Upper lobe of right lung (tissue), 1 donor: ENCODE measurements at regions not wholly inside any gene's neighbourhood (a gene's known extent, or its start where the extent isn't known, plus 50 kb on each side); places are given as distances from the start of the nearest gene placed in this dataset.
"Not testable (repeated sequence)": the region's sequence is repeated elsewhere in the genome, so short reads cannot be mapped to it uniquely, and the experiment has no call there.

Source experiments
- ATAC-seq: fragments of 200-7000 bp; cut with Tn5 transposase; one replicate; pipeline ENCODE4 v1.9.1; 2020; ENCODE audit warnings: mild to moderate bottlenecking, moderate library complexity
- DNase-seq: peaks from one replicate; pipeline ENCODE4 v3.0.0-alpha.2; 2020
- H3K27ac ChIP-seq: fragments of 200-600 bp; one replicate; pipeline ENCODE4 v1.8.0; 2022
- H3K27me3 ChIP-seq: fragments of 200-600 bp; one replicate; pipeline ENCODE4 v1.8.0; 2022; ENCODE audit warnings: mild to moderate bottlenecking
- H3K36me3 ChIP-seq: fragments of 200-600 bp; one replicate; pipeline ENCODE4 v1.8.0; 2022
- H3K4me1 ChIP-seq: fragments of 200-600 bp; one replicate; pipeline ENCODE4 v1.8.0; 2022
- H3K4me3 ChIP-seq: fragments of 200-600 bp; one replicate; pipeline ENCODE4 v1.8.0; 2022; ENCODE audit warnings: mild to moderate bottlenecking
- H3K9me3 ChIP-seq: fragments of 200-600 bp; one replicate; pipeline ENCODE4 v1.8.0; 2022
- CTCF ChIP-seq: fragments of 200-600 bp; IDR thresholded peaks from one replicate; pipeline ENCODE4 v1.8.0; 2022; ENCODE audit warnings: antibody characterized with exemption
- intact Hi-C: fragments of 100-400 bp; cut with DNase I; formaldehyde crosslinking; loops from one replicate; pipeline ENCODE4 v1.11.0; 2022
- donor health status: DM: no; HTN: yes; CAD: no; lungs with severe emphysema.

- H3K27me3 ChIP-seq = no peaks in the 10 kb centered on the region
- intact Hi-C loops = no loop called here
- H3K4me3 ChIP-seq = peak overlapping the region; percentile 20
- peak; percentile 99 for ATAC-seq
- DNase-seq = peak; percentile 91
- no peaks in the 10 kb centered on the region for H3K36me3 ChIP-seq
- TF ChIP-seq CTCF = peak; percentile 78
- H3K4me1 ChIP-seq = peaks cover 6% of the 10 kb centered on the region
- H3K9me3 ChIP-seq = no peaks in the 10 kb centered on the region
- H3K27ac ChIP-seq = no peak overlapping the region
Measured at GRCh38 chr2:234881413-234882241, 70.2 kb upstream of the SH3BP4 start.

GRCh38 chr2:234880551-234881211 lies 71.1 kb upstream of the SH3BP4 start:
- no peak for DNase-seq
- H3K4me3 ChIP-seq = no peak overlapping the region
- H3K27ac ChIP-seq = no peak overlapping the region

GRCh38 chr2:234879671-234880455 lies 72.0 kb upstream of the SH3BP4 start:
- Histone ChIP-seq H3K27ac (no peak overlapping the region), H3K9me3 (no peaks in the 10 kb centered on the region), H3K36me3 (no peaks in the 10 kb centered on the region), H3K27me3 (no peaks in the 10 kb centered on the region), H3K4me3 (no peak overlapping the region), H3K4me1 (peaks cover 6% of the 10 kb centered on the region)
- no peak for ATAC-seq
- intact Hi-C loops = no loop called here
- no peak for DNase-seq
- no peak for TF ChIP-seq CTCF

More at GRCh38 chr2:234880551-234881211, 71.1 kb upstream of the SH3BP4 start:
- no peaks in the 10 kb centered on the region for H3K9me3 ChIP-seq
- intact Hi-C loops = no loop called here
- ATAC-seq = no peak
- H3K4me1 ChIP-seq = peaks cover 6% of the 10 kb centered on the region
- no peaks in the 10 kb centered on the region for H3K36me3 ChIP-seq
- no peak for TF ChIP-seq CTCF
- H3K27me3 ChIP-seq = no peaks in the 10 kb centered on the region

GRCh38 chr2:234876621-234877020 lies 75.2 kb upstream of the SH3BP4 start:
- H3K36me3 ChIP-seq, intact Hi-C loops, DNase-seq, H3K27me3 ChIP-seq, ATAC-seq, H3K9me3 ChIP-seq, H3K27ac ChIP-seq, H3K4me3 ChIP-seq, H3K4me1 ChIP-seq: not testable (repeated sequence)

GRCh38 chr2:234874347-234875046 lies 77.3 kb upstream of the SH3BP4 start:
- Histone ChIP-seq H3K4me1 (no peaks in the 10 kb centered on the region), H3K36me3 (no peaks in the 10 kb centered on the region), H3K27ac (no peak overlapping the region), H3K4me3 (no peak overlapping the region), H3K9me3 (no peaks in the 10 kb centered on the region), H3K27me3 (no peaks in the 10 kb centered on the region)
- TF ChIP-seq CTCF = no peak
- intact Hi-C loops = no loop called here
- ATAC-seq = no peak
- no peak for DNase-seq
